Right atrium auricular region (tissue), 2 donors: ENCODE measurements at regions not wholly inside any gene's neighbourhood (a gene's known extent, or its start where the extent isn't known, plus 50 kb on each side); places are given as distances from the start of the nearest gene placed in this dataset.

Experiments
- DNase-seq: peaks from one replicate; pipeline ENCODE4 v3.0.0-alpha.2; 2019; ENCODE audit warnings: low spot score
- H3K27ac ChIP-seq, 2 donors: fragments of 200-600 bp; sonication (generic); 1 replicate in 1 of 2; 2 replicates in 1 of 2; pipeline ENCODE4 v1.5.1; 2016 to 2019
- H3K27me3 ChIP-seq, 2 donors: fragments of 200-600 bp; sonication (generic); one replicate each; pipeline versions ENCODE4 v1.5.1 to v1.6.0; 2017 to 2019
- H3K36me3 ChIP-seq: fragments of 200-600 bp; sonication (generic); one replicate; pipeline ENCODE4 v1.5.1; 2016
- H3K4me1 ChIP-seq, 2 donors: fragments of 200-600 bp; sonication (generic); one replicate each; pipeline versions ENCODE4 v1.5.1 to v1.6.0; 2017 to 2019
- H3K4me3 ChIP-seq, 2 donors: fragments of 200-600 bp; sonication (generic); 1 replicate in 1 of 2; 2 replicates in 1 of 2; pipeline ENCODE4 v1.5.1; 2017 to 2019; ENCODE audit warnings: mild to moderate bottlenecking in 1 of 2, moderate library complexity in 1 of 2
- H3K9me3 ChIP-seq, 2 donors: fragments of 200-600 bp; sonication (generic); one replicate each; pipeline ENCODE4 v1.5.1; 2019
- TF ChIP-seq, protein P1 (sequence below), 2 donors: fragments of 200-600 bp; sonication (generic); IDR thresholded peaks; one replicate each; pipeline ENCODE4 v1.5.1; 2019; ENCODE audit warnings: antibody characterized with exemption in 2 of 2

DNA sequence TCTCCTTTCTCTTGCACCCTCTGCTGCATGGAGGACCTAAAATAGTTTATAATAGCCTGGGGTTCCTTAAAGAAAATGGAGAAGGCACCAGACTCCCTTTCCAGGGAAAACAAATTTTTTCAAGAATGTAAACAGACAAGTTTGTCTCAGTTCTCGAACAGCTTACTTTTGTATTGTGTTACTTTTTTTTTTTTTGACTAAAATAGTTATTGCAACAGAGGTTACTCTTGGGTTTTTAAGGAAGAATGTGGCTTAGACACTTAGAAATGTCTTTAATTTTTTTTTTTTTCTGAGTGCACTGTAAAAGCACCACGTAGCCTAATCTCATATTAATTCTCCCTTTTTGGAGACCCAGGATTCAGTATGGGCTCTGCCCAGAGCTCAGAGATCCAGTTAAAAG is 148.7 kb upstream of the CARMIL1 start:
- Histone ChIP-seq H3K36me3 (peaks cover 5% of the 10 kb centered on the region), H3K27me3 (no peaks in the 10 kb centered on the region), H3K27ac (peak overlapping the region; percentile 39 to 89), H3K9me3 (peaks cover 0 to 6% of the 10 kb centered on the region in 2 donors), H3K4me1 (peaks cover 0 to 17% of the 10 kb centered on the region in 2 donors), H3K4me3 (no peak overlapping the region)
- TF ChIP-seq, protein P1, sequence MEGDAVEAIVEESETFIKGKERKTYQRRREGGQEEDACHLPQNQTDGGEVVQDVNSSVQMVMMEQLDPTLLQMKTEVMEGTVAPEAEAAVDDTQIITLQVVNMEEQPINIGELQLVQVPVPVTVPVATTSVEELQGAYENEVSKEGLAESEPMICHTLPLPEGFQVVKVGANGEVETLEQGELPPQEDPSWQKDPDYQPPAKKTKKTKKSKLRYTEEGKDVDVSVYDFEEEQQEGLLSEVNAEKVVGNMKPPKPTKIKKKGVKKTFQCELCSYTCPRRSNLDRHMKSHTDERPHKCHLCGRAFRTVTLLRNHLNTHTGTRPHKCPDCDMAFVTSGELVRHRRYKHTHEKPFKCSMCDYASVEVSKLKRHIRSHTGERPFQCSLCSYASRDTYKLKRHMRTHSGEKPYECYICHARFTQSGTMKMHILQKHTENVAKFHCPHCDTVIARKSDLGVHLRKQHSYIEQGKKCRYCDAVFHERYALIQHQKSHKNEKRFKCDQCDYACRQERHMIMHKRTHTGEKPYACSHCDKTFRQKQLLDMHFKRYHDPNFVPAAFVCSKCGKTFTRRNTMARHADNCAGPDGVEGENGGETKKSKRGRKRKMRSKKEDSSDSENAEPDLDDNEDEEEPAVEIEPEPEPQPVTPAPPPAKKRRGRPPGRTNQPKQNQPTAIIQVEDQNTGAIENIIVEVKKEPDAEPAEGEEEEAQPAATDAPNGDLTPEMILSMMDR (IDR thresholded peaks at IDR 0.05): no peak
- no peak for DNase-seq

DNA sequence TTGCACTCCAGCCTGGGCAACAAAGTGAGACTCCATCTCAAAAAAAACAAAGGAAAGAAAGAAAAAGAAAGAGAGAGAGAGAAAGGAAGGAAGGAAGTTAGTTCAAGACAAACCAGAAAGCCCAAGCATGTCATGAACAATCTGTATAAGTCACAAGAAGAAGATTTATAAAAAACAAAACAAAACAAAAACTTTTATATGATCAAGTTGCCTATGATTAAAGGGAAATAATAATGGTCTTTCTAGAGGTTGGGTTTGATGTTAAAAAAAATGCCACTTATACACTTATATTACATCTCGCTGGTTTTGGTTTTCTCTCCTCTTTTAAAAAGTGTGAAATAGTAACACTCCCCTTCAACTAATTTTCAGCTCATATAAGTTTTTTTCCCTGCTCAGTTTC is 146.2 kb upstream of the CARMIL1 start:
- no peak for DNase-seq
- Histone ChIP-seq H3K9me3 (peaks cover 0 to 6% of the 10 kb centered on the region in 2 donors), H3K4me1 (peaks cover 0 to 15% of the 10 kb centered on the region in 2 donors), H3K27ac (peak overlapping the region; percentile 50 to 89), H3K4me3 (no peak overlapping the region), H3K27me3 (no peaks in the 10 kb centered on the region), H3K36me3 (no peaks in the 10 kb centered on the region)
- TF ChIP-seq, protein P1 (IDR thresholded peaks at IDR 0.05): no peak

- no peak for DNase-seq
- H3K27ac ChIP-seq: peak overlapping the region; percentile 50 to 89
- TF ChIP-seq, protein P1 (IDR thresholded peaks at IDR 0.05): no peak
- H3K9me3 ChIP-seq: peaks cover 0 to 6% of the 10 kb centered on the region in 2 donors
- H3K4me3 ChIP-seq: peak overlapping the region in 1 of 2 donors; percentile 2
- no peaks in the 10 kb centered on the region for H3K27me3 ChIP-seq
- H3K36me3 ChIP-seq: no peaks in the 10 kb centered on the region
- H3K4me1 ChIP-seq: peaks cover 0 to 15% of the 10 kb centered on the region in 2 donors
Measured at GRCh38 chr6:25133568-25133967, 145.6 kb upstream of the CARMIL1 start.

GRCh38 chr6:25136854-25137253 is 142.3 kb upstream of the CARMIL1 start:
- Histone ChIP-seq H3K4me1 (peaks cover 0 to 6% of the 10 kb centered on the region in 2 donors), H3K4me3 (peak overlapping the region; percentile 47 to 48), H3K27ac (peak overlapping the region; percentile 88 to 89), H3K9me3 (peaks cover 0 to 6% of the 10 kb centered on the region in 2 donors), H3K36me3 (no peaks in the 10 kb centered on the region), H3K27me3 (no peaks in the 10 kb centered on the region)
- TF ChIP-seq, protein P1 (IDR thresholded peaks at IDR 0.05): no peak
- no peak for DNase-seq

- peaks cover 0 to 6% of the 10 kb centered on the region in 2 donors for H3K4me1 ChIP-seq
- H3K27ac ChIP-seq: peak overlapping the region; percentile 88 to 89
- no peaks in the 10 kb centered on the region for H3K36me3 ChIP-seq
- no peak for DNase-seq
- H3K9me3 ChIP-seq: peaks cover 0 to 6% of the 10 kb centered on the region in 2 donors
- no peaks in the 10 kb centered on the region for H3K27me3 ChIP-seq
- TF ChIP-seq, protein P1 (IDR thresholded peaks at IDR 0.05): no peak
- peak overlapping the region; percentile 47 to 48 for H3K4me3 ChIP-seq
Measured at GRCh38 chr6:25137480-25137879, 141.7 kb upstream of the CARMIL1 start.

DNA sequence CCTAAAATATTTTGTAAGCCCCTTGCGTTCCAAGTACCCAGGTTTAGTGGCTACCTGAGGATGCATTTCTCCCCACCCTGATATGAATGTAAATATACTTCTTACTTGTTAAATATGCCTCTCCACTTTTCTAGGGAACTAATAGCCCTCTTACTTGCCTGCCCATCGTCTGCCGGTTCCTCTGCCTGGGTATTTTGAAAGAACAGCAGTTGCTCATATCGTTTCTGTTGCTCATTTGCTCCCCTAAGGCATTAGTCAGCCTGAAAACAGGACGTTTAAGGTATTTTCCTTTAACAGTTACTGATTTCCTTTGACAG is 141.3 kb upstream of the CARMIL1 start:
- TF ChIP-seq, protein P1 (IDR thresholded peaks at IDR 0.05): no peak
- no peaks in the 10 kb centered on the region for H3K27me3 ChIP-seq
- no peak for DNase-seq
- no peaks in the 10 kb centered on the region for H3K36me3 ChIP-seq
- H3K27ac ChIP-seq: peak overlapping the region; percentile 88 to 89
- H3K4me3 ChIP-seq: peak overlapping the region; percentile 47 to 48
- H3K4me1 ChIP-seq: peaks cover 0 to 6% of the 10 kb centered on the region in 2 donors
- peaks cover 0 to 4% of the 10 kb centered on the region in 2 donors for H3K9me3 ChIP-seq
